Activated CD8-positive, alpha-beta memory T cell treated with anti-CD3 and anti-CD28 coated beads, Interleukin-2, amount 50 U/mL, for 1 hour (primary cell): ENCODE measurements at regions not wholly inside any gene's neighbourhood (a gene's known extent, or its start where the extent isn't known, plus 50 kb on each side); places are given as distances from the start of the nearest gene placed in this dataset.
A peak's percentile ranks its signal among the peaks of the same experiment; 100 is the strongest.

Source experiments
- DNase-seq: peaks from one replicate; pipeline ENCODE4 v3.0.0-alpha.2; 2020; ENCODE audit errors: extremely low read depth

DNA sequence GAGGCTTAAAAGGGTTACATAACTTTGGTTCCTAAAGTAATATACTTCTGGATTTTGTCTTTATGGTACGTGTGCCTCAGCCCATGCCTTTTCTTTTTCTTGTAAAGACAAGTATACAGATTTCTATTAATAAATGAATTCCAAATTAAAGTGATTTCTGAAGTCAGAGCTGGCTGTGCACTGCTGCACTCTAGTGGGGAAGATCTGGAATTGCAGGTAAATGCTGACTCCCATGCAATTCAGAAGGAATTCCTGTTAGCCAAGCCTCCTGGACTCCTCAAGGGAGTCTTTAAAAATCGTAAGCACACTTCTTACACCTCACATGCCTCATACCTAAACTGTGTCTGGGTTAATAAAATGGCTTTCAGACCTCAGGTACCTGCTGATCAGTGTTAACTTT, 118.4 kb upstream of the SLC7A1 start:
- no peak for DNase-seq

GRCh38 chr13:29711776-29712175, 116.3 kb upstream of the SLC7A1 start:
- DNase-seq: no peak

DNA sequence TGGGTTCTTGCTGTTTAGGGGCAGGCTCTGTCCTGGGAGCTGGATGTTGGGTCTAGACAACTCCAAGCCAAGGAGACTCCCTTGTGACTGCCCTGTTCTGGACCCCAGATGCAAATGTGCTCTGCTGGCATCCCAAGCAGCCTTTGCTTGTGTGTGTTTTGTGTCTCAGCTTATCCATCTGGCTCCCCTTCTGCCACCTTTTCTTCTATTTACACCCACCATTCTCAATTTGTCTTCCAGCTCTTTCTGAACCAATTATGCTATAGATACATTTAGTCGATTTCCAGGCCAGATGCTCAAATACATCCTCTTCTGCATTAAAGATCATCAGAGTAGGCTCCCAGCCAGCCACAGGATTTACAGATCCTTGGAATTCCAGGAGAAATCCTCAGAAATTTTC, 115.0 kb upstream of the SLC7A1 start:
- DNase-seq: no peak

DNA sequence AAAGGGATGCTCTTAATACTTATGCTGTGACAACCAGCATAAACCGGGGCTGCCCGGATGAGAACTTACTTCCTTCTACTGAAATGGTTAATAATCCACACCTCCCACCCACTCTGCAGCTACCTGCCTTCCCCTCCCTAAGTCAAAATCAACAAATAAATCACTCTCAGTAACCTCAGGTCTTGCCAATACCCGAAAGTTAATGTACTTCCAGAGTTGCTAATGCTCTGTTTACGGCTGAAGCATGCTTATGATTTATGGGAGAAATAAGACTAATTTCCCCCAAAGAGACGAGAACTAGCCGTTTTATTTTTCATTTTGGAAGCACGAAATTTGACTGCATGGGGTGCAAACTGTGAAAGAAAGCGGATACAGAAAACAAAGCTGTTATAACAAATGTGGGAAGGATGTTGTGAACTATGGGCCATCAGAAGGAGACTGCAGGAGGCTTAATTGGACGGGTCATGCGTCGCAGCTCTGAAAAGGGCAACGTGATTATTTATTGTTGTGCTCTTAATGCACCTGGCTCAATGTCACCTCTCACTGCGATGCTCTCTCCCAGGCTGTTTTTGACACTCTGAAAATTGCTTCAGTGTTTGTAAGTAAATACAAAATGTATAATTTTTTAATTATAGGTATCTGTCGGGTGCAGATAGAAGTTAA, 114.0 kb upstream of the SLC7A1 start:
- DNase-seq: no peak

DNA sequence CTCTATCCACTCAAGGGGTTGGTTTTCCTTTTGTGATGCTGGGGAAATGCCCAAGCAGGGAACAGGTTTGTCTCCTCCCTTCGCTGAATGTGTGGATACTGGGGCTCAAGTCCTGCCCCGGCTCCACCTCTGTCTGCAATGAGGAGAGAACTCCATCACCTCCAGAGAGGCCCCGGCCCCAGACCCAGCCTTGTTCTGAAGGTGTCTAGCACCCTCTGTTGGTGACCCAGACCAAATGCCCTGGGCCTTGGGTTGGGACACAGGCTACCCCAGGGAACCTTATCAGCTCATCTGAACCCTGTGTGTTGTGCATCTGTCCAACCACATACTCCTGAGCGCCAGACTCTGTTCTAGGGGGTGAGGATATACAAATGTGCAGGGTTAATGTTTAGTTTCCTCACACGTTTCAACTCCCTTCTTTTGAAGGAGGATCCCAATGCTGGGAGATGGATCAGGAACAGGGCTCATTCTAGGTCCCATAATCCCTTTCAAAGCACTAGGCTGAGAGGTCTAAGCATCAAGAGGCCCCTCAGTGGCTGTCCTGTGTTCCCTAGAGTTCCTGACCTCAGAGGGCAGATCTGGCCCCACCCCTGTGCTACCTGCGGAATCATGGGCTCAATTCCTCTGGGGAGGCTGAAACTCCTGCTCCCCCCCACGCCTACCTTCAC, 112.5 kb upstream of the SLC7A1 start:
- peak; percentile 5 for DNase-seq

- no peak for DNase-seq
Observed at GRCh38 chr13:29706923-29707322, 111.4 kb upstream of the SLC7A1 start.

DNA sequence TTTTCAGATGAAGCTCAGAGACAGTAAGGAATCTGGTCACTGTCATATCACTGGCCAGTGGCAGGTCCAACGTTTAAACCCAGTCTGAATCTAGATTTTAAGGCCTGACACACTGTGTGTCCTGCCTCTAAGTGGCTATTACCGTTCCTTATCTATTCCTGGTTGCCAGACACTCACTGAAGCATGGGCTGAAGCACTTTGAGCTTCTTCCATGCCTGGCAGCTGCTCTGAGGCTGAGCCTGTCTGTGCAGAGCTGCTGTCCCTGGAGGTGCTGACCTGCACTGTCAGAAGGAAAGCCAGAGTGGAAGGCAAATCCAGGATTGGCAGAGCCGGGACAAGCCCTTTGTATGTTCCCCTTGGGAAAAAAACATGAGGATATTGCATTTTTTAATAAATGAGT, 109.2 kb upstream of the SLC7A1 start:
- no peak for DNase-seq

DNA sequence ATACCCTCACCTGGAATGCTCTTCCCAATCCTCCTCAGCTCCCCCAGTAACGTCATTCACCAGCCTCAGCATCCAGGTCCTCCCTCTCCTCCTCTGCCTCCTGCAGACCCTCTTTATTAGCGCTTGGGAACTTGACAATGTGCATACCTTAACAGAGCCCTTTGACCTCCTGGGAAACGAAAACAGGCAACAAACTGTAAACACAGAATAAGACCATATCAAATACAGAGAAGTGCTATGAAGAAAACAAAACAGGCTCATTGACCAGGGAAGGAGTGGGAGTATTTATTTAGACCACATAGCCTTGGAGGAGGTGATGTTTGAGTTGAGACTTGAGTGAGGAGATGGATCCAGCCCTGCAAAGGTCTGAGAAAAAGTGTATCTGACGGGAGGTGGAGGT, 107.9 kb upstream of the SLC7A1 start:
- DNase-seq: no peak

- DNase-seq: no peak
Observed at GRCh38 chr13:29702912-29703351, 107.4 kb upstream of the SLC7A1 start.

DNA sequence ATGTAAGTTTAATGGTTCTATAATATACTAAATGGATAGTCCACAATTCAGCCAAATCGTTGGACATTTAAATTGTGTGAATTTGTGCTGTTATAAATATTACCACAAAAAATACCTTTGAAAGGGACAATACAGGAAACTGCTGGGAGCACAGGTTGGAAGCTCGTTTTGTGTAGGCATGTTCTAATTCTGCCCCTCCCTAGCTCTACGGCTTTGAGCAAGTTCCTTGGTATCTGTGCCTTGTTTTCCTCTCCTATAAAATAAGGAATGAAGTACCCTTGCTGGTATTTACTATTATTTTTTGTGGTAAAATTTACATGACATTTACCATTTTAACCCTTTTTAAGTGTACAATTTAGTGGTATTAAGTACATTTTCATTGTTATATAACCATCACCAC, 102.6 kb upstream of the SLC7A1 start:
- DNase-seq: no peak

- DNase-seq: no peak
Observed at GRCh38 chr13:29696606-29697005, 101.1 kb upstream of the SLC7A1 start.

DNA sequence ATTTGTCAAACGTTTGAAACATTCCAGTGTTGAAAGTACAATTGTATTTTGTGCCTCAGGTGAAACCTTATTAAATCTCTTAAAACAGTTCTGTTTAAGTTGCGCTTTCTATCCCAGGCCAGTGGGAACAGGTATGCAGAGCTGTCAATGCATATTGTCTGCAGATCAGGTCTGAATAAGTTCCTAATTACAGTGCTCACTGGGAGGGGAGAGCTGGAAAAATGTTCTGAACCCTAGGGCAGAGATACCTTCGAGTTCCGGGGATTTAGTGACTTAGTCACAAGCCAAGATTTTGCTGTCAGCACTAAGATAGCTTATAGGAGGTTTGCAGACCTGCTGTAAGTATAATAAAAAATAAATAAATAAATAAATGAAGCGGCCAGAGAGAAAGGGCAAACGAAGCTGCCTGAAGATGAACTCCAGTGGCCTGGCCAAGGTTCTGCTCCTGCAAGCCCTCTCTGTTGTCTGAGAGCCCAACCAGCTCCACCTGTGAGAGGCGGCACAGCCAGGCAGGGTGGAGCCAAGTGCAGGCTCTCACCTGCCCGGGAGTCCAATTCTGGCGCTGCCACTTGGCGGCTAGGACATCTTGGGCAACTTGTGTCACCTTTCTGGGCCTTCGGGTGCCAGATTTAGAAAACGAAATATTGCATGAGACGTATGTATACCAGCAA, 97.9 kb upstream of the SLC7A1 start:
- no peak for DNase-seq

GRCh38 chr13:29689548-29689947, 94.1 kb upstream of the SLC7A1 start:
- DNase-seq: no peak

DNA sequence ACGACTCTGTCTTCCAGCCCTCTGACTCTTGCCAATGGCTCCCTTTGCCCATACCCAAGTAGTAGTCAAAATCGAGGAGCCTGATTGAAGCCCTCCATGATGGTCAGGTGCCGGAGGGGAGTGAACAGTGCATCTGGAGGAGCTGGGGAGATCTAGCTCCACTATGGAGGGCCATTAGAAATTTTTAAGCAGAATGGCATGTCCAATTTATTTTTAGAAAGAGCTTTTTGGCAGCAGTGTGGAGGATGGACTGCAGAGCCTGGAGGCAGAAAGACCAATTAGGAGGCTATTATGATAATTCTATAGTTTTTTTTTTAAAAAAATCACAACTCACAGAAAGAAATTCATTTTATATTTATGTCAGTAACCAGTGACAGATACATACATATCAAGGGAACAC, 92.7 kb upstream of the SLC7A1 start:
- DNase-seq: no peak

GRCh38 chr13:29684441-29684840, 89.0 kb upstream of the SLC7A1 start:
- no peak for DNase-seq

DNA sequence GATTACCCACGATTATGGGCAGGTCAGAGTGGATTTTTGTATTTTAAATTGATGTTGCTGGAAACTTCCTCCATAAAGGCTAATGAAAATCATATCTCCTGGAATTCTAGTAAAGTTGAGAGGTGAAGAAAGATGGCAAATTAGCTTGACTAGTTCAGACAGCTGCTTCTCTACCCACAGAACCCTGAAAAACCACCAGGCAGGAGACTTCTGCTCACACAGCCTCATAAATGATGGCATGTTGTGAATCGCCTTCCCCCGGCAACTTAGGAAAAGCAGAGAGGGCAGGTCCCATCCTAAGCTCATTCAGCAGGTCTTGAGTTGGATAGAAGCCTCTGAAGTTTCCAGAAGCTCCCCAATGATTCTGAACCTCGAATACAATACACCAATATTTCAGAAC, 87.6 kb upstream of the SLC7A1 start:
- no peak for DNase-seq

- DNase-seq: no peak
Observed at GRCh38 chr13:29681864-29682263, 86.4 kb upstream of the SLC7A1 start.

DNA sequence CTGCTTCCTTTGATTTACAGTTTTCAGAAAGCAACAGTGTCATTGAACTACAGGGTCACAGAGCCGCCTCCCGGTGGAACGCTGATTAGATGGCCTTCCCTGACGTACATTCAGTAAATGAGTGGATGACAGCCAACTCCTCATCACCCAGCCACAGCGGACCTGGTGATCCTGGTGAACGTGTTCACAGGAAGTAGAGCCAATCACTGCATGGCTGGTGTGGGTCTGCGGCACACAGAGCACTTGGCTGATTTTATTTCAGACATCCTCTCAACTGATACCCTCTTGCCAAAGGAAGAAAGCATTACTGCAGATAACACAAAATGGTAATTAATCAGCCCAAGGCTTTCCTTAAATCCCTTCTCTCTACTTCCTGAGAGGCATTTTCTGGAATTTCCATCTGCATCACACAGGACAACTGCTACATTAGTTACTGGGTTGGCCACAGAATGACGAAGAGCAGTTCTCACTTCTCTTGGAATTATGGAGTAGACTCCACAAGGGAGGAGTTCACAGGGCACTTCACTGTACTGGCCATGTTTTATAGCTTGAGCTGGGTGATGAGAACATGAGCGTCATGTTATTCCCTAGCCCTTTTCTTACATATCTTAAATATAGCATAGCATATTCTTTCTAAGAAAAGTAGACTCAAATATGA, 84.0 kb upstream of the SLC7A1 start:
- DNase-seq: no peak

GRCh38 chr13:29677627-29678026, 82.1 kb upstream of the SLC7A1 start:
- DNase-seq: no peak

- no peak for DNase-seq
Observed at GRCh38 chr13:29676941-29677452, 81.5 kb upstream of the SLC7A1 start.

- DNase-seq: no peak
Observed at GRCh38 chr13:29676535-29676934, 81.0 kb upstream of the SLC7A1 start.

DNA sequence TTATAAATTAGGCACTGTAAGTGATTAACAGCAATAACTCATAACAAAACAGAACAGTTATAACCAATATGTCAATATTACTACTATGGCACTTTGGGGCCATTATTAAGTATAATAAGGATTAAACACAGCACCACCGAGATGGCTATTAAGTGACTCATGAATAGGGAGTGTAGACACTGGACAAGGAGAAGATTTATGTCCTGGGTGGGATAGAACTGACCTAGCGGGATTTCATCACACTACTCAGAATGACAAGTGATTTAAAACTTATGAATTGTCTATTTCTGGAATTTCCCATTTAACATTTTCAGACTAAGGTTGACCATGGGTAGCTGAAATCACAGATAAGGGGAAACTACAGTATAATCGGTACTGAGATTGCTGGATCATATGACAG, 79.0 kb upstream of the SLC7A1 start:
- no peak for DNase-seq
